ENCODE measurements at regions not wholly inside any gene's neighbourhood (a gene's known extent, or its start where the extent isn't known, plus 50 kb on each side); places are given as distances from the start of the nearest gene placed in this dataset.

- DNase-seq (ENCODE audit: low spot score), result no peak
- no peak for TF ChIP-seq CTCF (IDR thresholded peaks at IDR 0.05; ENCODE audit: extremely low read depth, missing control alignments)
These were observed 51.5 kb upstream of the NMNAT3 start for GRCh38 chr3:139729300-139729699.

- DNase-seq (ENCODE audit: low spot score), result no peak
- no peak for TF ChIP-seq CTCF (IDR thresholded peaks at IDR 0.05; ENCODE audit: extremely low read depth, missing control alignments)
These were observed 50.6 kb upstream of the NMNAT3 start for GRCh38 chr3:139728414-139728813.

Data from GM20000 (cell line).